GM12873 (cell line): ENCODE measurements at regions not wholly inside any gene's neighbourhood (a gene's known extent, or its start where the extent isn't known, plus 50 kb on each side); places are given as distances from the start of the nearest gene placed in this dataset.

ENCODE experiments used
- TF ChIP-seq, protein P1 (sequence below): IDR thresholded peaks from 2 replicates; pipeline ENCODE4 v1.5.1; 2012; ENCODE audit warnings: low read depth, mild to moderate bottlenecking, moderate library complexity, low read length, control low read depth; ENCODE audit not compliant: insufficient read depth; ENCODE audit errors: missing control alignments

- TF ChIP-seq, protein P1, sequence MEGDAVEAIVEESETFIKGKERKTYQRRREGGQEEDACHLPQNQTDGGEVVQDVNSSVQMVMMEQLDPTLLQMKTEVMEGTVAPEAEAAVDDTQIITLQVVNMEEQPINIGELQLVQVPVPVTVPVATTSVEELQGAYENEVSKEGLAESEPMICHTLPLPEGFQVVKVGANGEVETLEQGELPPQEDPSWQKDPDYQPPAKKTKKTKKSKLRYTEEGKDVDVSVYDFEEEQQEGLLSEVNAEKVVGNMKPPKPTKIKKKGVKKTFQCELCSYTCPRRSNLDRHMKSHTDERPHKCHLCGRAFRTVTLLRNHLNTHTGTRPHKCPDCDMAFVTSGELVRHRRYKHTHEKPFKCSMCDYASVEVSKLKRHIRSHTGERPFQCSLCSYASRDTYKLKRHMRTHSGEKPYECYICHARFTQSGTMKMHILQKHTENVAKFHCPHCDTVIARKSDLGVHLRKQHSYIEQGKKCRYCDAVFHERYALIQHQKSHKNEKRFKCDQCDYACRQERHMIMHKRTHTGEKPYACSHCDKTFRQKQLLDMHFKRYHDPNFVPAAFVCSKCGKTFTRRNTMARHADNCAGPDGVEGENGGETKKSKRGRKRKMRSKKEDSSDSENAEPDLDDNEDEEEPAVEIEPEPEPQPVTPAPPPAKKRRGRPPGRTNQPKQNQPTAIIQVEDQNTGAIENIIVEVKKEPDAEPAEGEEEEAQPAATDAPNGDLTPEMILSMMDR, result no peak
These were observed 105.4 kb upstream of the PCDH7 start for GRCh38 chr4:30614771-30615170.

DNA sequence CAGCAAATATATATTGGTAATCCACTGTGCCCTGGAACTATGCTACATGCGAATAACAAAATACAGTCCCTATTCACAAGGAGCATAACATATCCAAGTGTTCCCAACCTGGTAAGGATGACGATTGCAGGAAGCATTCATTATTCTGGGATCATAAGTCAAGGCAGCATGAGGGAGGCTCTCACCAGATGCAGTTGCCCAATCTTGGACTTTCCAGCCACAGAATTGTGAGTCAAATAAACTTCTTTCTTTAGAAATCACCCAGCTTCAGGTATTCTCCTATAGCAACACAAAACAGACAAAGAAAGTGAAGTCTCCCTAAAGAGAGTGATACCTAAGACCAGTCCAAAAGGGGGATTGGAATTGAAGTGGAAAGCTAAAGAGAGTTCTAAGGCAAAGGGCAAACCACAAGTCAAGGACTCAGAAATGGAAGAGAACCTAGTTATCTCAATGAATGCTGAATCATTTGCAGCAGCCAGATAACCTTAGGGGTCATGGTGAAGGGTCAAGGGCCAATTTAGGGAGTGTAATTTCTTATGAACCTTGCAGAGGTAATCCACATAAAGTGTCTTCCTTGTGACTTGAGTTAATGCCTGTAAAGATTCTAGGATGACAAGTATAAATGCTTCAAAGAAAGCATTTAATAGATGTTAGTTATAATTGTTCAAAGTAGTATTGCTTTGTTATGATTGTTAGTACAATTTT is 103.1 kb upstream of the PCDH7 start:
- TF ChIP-seq, protein P1, result no peak

DNA sequence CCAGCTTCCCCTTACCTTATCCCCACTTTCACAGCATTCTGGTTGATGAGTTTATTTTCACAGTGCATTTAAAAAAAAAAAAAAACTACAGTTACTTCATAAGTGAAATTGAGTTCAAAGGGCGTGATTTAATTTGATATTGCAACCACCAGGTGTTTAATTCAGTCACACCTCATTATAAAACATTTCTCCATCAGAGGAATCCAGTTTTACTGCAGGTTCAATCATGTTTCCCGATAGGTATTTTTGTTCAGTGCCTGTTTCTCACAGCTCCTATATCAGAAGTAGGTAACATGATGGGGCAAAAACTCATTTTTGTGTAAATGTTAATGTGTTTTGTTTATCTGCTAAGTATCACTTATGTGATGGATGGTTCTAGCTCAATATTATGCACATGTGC is 102.3 kb upstream of the PCDH7 start:
- TF ChIP-seq, protein P1, result no peak

DNA sequence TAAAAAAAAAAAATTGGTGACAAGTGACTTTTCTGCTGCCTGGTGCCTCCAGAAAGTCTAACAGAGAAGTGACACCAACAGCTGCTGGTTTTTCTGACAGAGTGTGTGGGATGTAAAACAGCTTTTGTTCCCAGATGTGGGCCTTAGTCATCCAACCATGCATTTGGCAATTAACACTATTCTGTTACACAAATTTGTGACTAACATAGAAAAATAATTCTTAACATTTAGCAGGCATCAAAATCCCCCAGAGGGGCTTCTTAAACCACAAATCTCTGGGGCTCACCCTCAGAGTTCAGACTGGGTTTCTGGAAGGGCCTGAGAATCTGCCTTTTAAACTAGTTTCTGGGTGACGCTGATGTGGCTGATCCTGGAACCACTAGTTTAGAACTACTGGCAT is 100.5 kb upstream of the PCDH7 start:
- TF ChIP-seq, protein P1, result no peak

GRCh38 chr4:30620711-30621110 is 99.5 kb upstream of the PCDH7 start:
- TF ChIP-seq, protein P1, result no peak

DNA sequence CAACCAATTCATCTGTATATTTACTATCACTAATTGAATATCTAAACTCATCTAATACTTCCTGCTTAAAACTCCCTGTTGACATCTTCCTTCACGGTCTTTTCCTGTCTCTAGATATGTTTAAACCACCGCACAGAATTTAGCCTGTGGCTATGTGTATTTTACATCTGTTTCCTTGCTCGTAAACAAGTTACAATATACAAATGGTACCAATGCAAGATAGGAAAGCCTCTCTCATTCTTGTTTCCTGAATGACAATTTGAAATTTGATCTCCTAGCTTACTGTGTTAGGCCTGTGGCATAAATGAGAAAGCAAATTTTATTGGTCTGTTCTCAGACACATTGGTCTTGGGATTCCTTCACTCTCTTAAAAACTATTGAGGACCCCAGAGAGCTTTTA is 89.7 kb upstream of the PCDH7 start:
- TF ChIP-seq, protein P1, result no peak

DNA sequence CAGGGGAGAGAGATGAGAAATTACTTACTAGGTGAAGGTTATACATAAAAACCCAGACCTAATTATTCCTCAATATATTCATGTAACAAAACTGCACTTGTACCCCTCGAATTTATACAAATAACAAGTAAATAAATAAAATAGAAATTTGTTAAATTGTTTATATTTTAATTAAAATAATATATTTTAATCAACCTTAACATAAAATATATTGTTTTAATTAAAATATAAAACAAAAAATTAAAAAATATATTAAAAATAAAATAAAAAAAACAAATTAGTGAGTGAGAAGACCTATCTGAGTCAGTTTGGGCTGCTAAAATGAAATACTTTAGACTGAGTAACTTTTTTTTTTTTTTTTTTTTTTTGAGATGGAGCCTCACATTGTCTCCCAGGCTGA is 87.4 kb upstream of the PCDH7 start:
- TF ChIP-seq, protein P1, result no peak
